ENCODE measurements at regions not wholly inside any gene's neighbourhood (a gene's known extent, or its start where the extent isn't known, plus 50 kb on each side); places are given as distances from the start of the nearest gene placed in this dataset.

GRCh38 chr6:44615621-44616020, 228.1 kb downstream of the CDC5L start:
- in situ Hi-C loops (cut with HindIII; ENCODE audit: low pct_unique_long_range_greater_than_20kb, low sequenced_read_pairs) (no loop called here), intact Hi-C loops (cut with micrococcal nuclease; ENCODE audit: unreplicated experiment) (no loop called here)
- H3K36me3 ChIP-seq (ENCODE audit: control insufficient read depth, insufficient read depth, low read length): no peaks in the 10 kb centered on the region
- TF ChIP-seq SIN3A (IDR thresholded peaks at IDR 0.05; ENCODE audit: borderline replicate concordance, insufficient read depth, low read depth, low read length) (no peak), TCF7L2 (IDR thresholded peaks at IDR 0.05; ENCODE audit: low read depth, low read length) (no peak), REST (IDR thresholded peaks at IDR 0.05; ENCODE audit: insufficient read depth in 1 of 2, low read depth in 2 of 2, low read length in 1 of 2) (no peak), POLR2AphosphoS5 (IDR thresholded peaks at IDR 0.05; ENCODE audit: low read depth, low read length) (no peak), CTCF (IDR thresholded peaks at IDR 0.05) (no peak)
- POLR2A ChIA-PET: no interaction called here
- H3K27ac ChIP-seq (ENCODE audit: low read length): no peak overlapping the region
- ATAC-seq: no peak
- no TSS peak for BruUV-seq (replicated peaks)
- 0 out of 2 replicates have a peak, but pooled peaks cover 3% of the 10 kb centered on the region for H3K27me3 ChIP-seq (ENCODE audit: control insufficient read depth, insufficient read depth, low read length)
- no peak overlapping the region for H3K4me3 ChIP-seq (ENCODE audit: low read depth in 2 of 2, low read length in 2 of 2)
- no peak for DNase-seq (ENCODE audit: low read depth, low spot score)
- CTCF ChIA-PET: no interaction called here
- no peaks in the 10 kb centered on the region for H3K4me1 ChIP-seq (ENCODE audit: control insufficient read depth, insufficient read depth, low read length)
- no peaks in the 10 kb centered on the region for H3K9me3 ChIP-seq (ENCODE audit: control insufficient read depth, insufficient read depth, low read depth, low read length)

- BruUV-seq (replicated peaks): no TSS peak
- DNase-seq (ENCODE audit: low read depth, low spot score) (no peak), ATAC-seq (no peak)
- Histone ChIP-seq H3K9me3 (ENCODE audit: control insufficient read depth, insufficient read depth, low read depth, low read length) (no peaks in the 10 kb centered on the region), H3K4me1 (ENCODE audit: control insufficient read depth, insufficient read depth, low read length) (no peaks in the 10 kb centered on the region), H3K4me3 (ENCODE audit: low read depth in 2 of 2, low read length in 2 of 2) (no peak overlapping the region), H3K36me3 (ENCODE audit: control insufficient read depth, insufficient read depth, low read length) (no peaks in the 10 kb centered on the region), H3K27me3 (ENCODE audit: control insufficient read depth, insufficient read depth, low read length) (peaks cover 3% of the 10 kb centered on the region; the same call in 1 of the 2 replicates), H3K27ac (ENCODE audit: low read length) (no peak overlapping the region)
- CTCF ChIA-PET: no interaction called here
- POLR2A ChIA-PET: no interaction called here
- TF ChIP-seq SIN3A (IDR thresholded peaks at IDR 0.05; ENCODE audit: borderline replicate concordance, insufficient read depth, low read depth, low read length): no peak
- TF ChIP-seq TCF7L2 (IDR thresholded peaks at IDR 0.05; ENCODE audit: low read depth, low read length): no peak
- TF ChIP-seq REST (IDR thresholded peaks at IDR 0.05; ENCODE audit: insufficient read depth in 1 of 2, low read depth in 2 of 2, low read length in 1 of 2): no peak
- no peak for TF ChIP-seq POLR2AphosphoS5 (IDR thresholded peaks at IDR 0.05; ENCODE audit: low read depth, low read length)
- no peak for TF ChIP-seq CTCF (IDR thresholded peaks at IDR 0.05)
- in situ Hi-C loops (cut with HindIII; ENCODE audit: low pct_unique_long_range_greater_than_20kb, low sequenced_read_pairs) (no loop called here), intact Hi-C loops (cut with micrococcal nuclease; ENCODE audit: unreplicated experiment) (no loop called here)
Observed at GRCh38 chr6:44617416-44617815, 229.9 kb downstream of the CDC5L start.
